OCI-LY7 (cell line): ENCODE measurements at regions not wholly inside any gene's neighbourhood (a gene's known extent, or its start where the extent isn't known, plus 50 kb on each side); places are given as distances from the start of the nearest gene placed in this dataset.

Experiments used
- BruUV-seq: library from RNA; stranded (reverse); fragments of 400-500 nt; replicated peaks from 2 replicates; lab custom pipeline; 2021; lab: Mats Ljungman, UMichigan
- CTCF ChIA-PET: fragments of 300-600 bp; sonication (Branson Sonifier 250); formaldehyde crosslinking; loops from one replicate; lab custom pipeline; 2022; ENCODE audit warnings: antibody characterized with exemption; ENCODE audit not compliant: unreplicated experiment; lab: Charles Lee
- POLR2A ChIA-PET: fragments of 300-600 bp; sonication (Branson Sonifier 250); formaldehyde crosslinking; loops from one replicate; lab custom pipeline; 2022; ENCODE audit warnings: antibody characterized with exemption; lab: Charles Lee
- DNase-seq: peaks from one replicate; pipeline ENCODE4 v3.0.0-alpha.2; 2015; ENCODE audit warnings: low spot score
- H2AFZ ChIP-seq: fragments of 200-600 bp; sonication (generic), shearing (Covaris generic); 2 replicates; pipeline ENCODE4 v1.6.1; 2014; ENCODE audit warnings: mild to moderate bottlenecking, antibody characterized with exemption, low read length, moderate library complexity
- H3K27ac ChIP-seq: fragments of 200-600 bp; sonication (generic); 2 replicates; pipeline ENCODE4 v1.5.1; 2014; ENCODE audit warnings: mixed run types, low read depth, mild to moderate bottlenecking, moderate library complexity, low read length, inconsistent platforms; ENCODE audit not compliant: poor library complexity, severe bottlenecking
- H3K36me3 ChIP-seq: fragments of 200-600 bp; sonication (generic); 2 replicates; pipeline ENCODE4 v1.6.1; 2014; ENCODE audit warnings: mild to moderate bottlenecking, antibody characterized with exemption, low read length, moderate library complexity, mixed read lengths; ENCODE audit not compliant: insufficient read depth
- H3K4me1 ChIP-seq: fragments of 200-600 bp; sonication (generic); 2 replicates; pipeline ENCODE4 v1.5.1; 2014; ENCODE audit warnings: mild to moderate bottlenecking, low read length; ENCODE audit not compliant: insufficient read depth, poor library complexity, severe bottlenecking
- H3K4me2 ChIP-seq: fragments of 200-600 bp; sonication (generic); 2 replicates; pipeline ENCODE4 v1.6.1; 2014; ENCODE audit warnings: mild to moderate bottlenecking, low read length
- H3K4me3 ChIP-seq: fragments of 200-600 bp; sonication (generic); 2 replicates; pipeline ENCODE4 v1.5.1; 2014; ENCODE audit warnings: mild to moderate bottlenecking, low read depth, low read length; ENCODE audit not compliant: poor library complexity, severe bottlenecking
- H3K79me2 ChIP-seq: fragments of 200-600 bp; sonication (generic); 2 replicates; pipeline ENCODE4 v1.6.1; 2016; ENCODE audit warnings: low read depth, mild to moderate bottlenecking, low read length, moderate library complexity, mixed read lengths; ENCODE audit not compliant: insufficient read depth
- H3K9me2 ChIP-seq: fragments of 200-600 bp; sonication (generic); 2 replicates; pipeline ENCODE4 v1.6.1; 2016; ENCODE audit warnings: mild to moderate bottlenecking, low read length, mixed read lengths; ENCODE audit not compliant: insufficient read depth
- H3K9me3 ChIP-seq: fragments of 200-600 bp; sonication (generic); 2 replicates; pipeline ENCODE4 v1.6.1; 2014; ENCODE audit warnings: mild to moderate bottlenecking, mixed run types, low read length, mixed read lengths
- H4K20me1 ChIP-seq: fragments of 200-600 bp; sonication (generic); 2 replicates; pipeline ENCODE4 v1.6.1; 2014; ENCODE audit warnings: mild to moderate bottlenecking, antibody characterized with exemption, low read length, moderate library complexity, mixed read lengths; ENCODE audit not compliant: insufficient read depth
- CTCF ChIP-seq: fragments of 200-600 bp; sonication (generic); conservative IDR thresholded peaks from 2 replicates; pipeline ENCODE4 v1.5.1; 2014; ENCODE audit warnings: mild to moderate bottlenecking, antibody characterized with exemption, low read length, moderate library complexity, mixed read lengths
- EZH2phosphoT487 ChIP-seq: fragments of 200-600 bp; sonication (generic); IDR thresholded peaks from 2 replicates; pipeline ENCODE4 v1.6.1; 2018; ENCODE audit warnings: low read depth, borderline replicate concordance, mild to moderate bottlenecking, mixed run types, antibody characterized with exemption, low read length, moderate library complexity, mixed read lengths
- intact Hi-C: fragments of 100-400 bp; cut with micrococcal nuclease; formaldehyde crosslinking; loops from one replicate; pipeline ENCODE4 v1.10.0; 2022; ENCODE audit not compliant: unreplicated experiment

DNA sequence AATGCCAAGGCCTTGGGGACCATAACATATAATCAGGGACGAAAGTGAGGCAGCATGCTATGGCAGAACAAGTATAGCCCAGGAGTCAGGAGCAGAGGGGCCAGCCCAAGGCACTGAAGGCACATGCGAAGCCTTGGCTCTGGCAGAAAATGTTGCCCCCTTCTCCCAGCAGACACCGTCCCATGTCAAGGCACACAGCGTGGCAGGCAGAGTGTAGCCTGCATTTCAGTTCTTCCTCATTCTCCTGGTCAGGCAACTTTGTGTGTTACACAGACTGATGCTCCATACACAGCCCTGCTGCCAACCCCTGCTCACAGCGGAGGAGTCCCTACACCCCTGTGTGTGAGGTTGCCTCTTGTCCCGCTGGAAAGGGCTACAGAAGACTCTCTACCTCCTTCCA is 480.8 kb downstream of the BCL11A start:
- no peaks in the 10 kb centered on the region for H4K20me1 ChIP-seq
- no peak for TF ChIP-seq CTCF
- TF ChIP-seq EZH2phosphoT487: no peak
- no peak overlapping the region for H3K4me2 ChIP-seq
- H3K79me2 ChIP-seq: no peaks in the 10 kb centered on the region
- no peak overlapping the region for H3K4me3 ChIP-seq
- no peak overlapping the region for H3K27ac ChIP-seq
- H3K9me2 ChIP-seq: no peaks in the 10 kb centered on the region
- ChIA-PET CTCF (no interaction called here), POLR2A (no interaction called here)
- no peaks in the 10 kb centered on the region for H3K36me3 ChIP-seq
- H2AFZ ChIP-seq: no peak overlapping the region
- DNase-seq: no peak
- no peaks in the 10 kb centered on the region for H3K9me3 ChIP-seq
- no peaks in the 10 kb centered on the region for H3K4me1 ChIP-seq
- BruUV-seq: no TSS peak
- intact Hi-C loops: no loop called here

GRCh38 chr2:60071490-60071831 is 482.0 kb downstream of the BCL11A start:
- H3K27ac ChIP-seq: no peak overlapping the region
- H3K79me2 ChIP-seq: no peaks in the 10 kb centered on the region
- H3K4me3 ChIP-seq: no peak overlapping the region
- ChIA-PET CTCF (no interaction called here), POLR2A (no interaction called here)
- no peaks in the 10 kb centered on the region for H3K9me2 ChIP-seq
- no peak overlapping the region for H3K4me2 ChIP-seq
- no peak for DNase-seq
- no peaks in the 10 kb centered on the region for H3K4me1 ChIP-seq
- H2AFZ ChIP-seq: no peak overlapping the region
- no peaks in the 10 kb centered on the region for H3K9me3 ChIP-seq
- H4K20me1 ChIP-seq: no peaks in the 10 kb centered on the region
- BruUV-seq: no TSS peak
- intact Hi-C loops: no loop called here
- H3K36me3 ChIP-seq: no peaks in the 10 kb centered on the region
- TF ChIP-seq EZH2phosphoT487 (no peak), CTCF (no peak)

DNA sequence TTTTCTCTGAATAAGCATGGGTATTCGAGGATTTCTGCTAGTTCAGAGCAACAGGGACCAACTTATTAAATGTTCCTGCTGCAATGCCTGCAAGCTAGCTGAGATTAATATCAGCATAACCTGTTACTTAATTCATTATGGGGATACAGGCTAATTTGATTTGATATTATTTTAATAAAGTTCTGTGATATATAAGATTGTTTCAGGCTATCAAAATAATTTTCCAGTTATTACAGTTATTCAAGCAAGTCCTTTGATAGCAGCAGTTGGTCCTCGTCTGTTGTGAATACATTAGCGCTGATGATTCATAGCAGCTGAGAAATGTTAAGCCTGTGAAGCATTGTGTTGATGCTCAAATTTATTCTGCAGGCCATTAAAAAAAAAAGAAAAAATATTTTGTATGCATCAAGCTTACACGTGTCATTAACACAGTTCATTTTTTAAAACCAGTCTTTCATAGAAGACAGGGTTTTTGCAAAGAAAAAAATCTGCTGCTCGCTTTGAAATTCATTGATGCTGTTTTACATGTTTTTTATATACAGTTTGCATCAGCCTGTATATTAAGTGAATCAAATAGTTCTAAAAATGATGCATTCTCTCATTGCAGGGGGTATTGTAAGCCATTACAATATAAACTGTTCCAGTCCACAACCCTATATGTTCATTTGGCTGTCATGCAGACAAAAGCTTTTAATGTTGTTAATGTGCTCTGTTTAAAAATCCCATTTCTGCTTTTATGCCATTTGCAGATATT is 482.5 kb downstream of the BCL11A start:
- ChIA-PET POLR2A (interaction anchor here (0.7 kb wide), 1 partner anchor 586 kb away, joined by 4 read pairs; no protein-coding TSS in a partner anchor), CTCF (no interaction called here)
- no peaks in the 10 kb centered on the region for H4K20me1 ChIP-seq
- no peak for TF ChIP-seq EZH2phosphoT487
- no peak for TF ChIP-seq CTCF
- no peaks in the 10 kb centered on the region for H3K9me2 ChIP-seq
- no peak overlapping the region for H3K4me2 ChIP-seq
- no peaks in the 10 kb centered on the region for H3K79me2 ChIP-seq
- BruUV-seq: no TSS peak
- intact Hi-C loops: no loop called here
- no peaks in the 10 kb centered on the region for H3K36me3 ChIP-seq
- H3K4me3 ChIP-seq: no peak overlapping the region
- H3K27ac ChIP-seq: no peak overlapping the region
- H2AFZ ChIP-seq: no peak overlapping the region
- H3K9me3 ChIP-seq: no peaks in the 10 kb centered on the region
- no peak for DNase-seq
- H3K4me1 ChIP-seq: no peaks in the 10 kb centered on the region
